Mesodermal cell (in vitro differentiated cells): ENCODE measurements at regions not wholly inside any gene's neighbourhood (a gene's known extent, or its start where the extent isn't known, plus 50 kb on each side); places are given as distances from the start of the nearest gene placed in this dataset.

Experiments used
- H3K27ac ChIP-seq: 2 replicates; pipeline ENCODE4 v1.7.0; 2013; ENCODE audit warnings: mild to moderate bottlenecking, low read depth, low read length, moderate library complexity; ENCODE audit not compliant: severe bottlenecking
- H3K36me3 ChIP-seq: 2 replicates; pipeline ENCODE4 v1.7.1; 2013; ENCODE audit warnings: mild to moderate bottlenecking, low read length, moderate library complexity; ENCODE audit not compliant: control insufficient read depth, insufficient read depth
- H3K4me1 ChIP-seq: one replicate; pipeline ENCODE4 v1.7.1; 2013; ENCODE audit warnings: mild to moderate bottlenecking, low read length; ENCODE audit not compliant: insufficient read depth, control insufficient read depth, poor library complexity, severe bottlenecking
- H3K4me3 ChIP-seq: 2 replicates; pipeline ENCODE4 v1.7.0; 2013; ENCODE audit warnings: low read length, control low read depth, mild to moderate bottlenecking; ENCODE audit not compliant: insufficient read depth, poor library complexity, severe bottlenecking; ENCODE audit errors: extremely low read depth
- H3K9me3 ChIP-seq: 2 replicates; pipeline ENCODE4 v1.7.1; 2013; ENCODE audit warnings: mild to moderate bottlenecking, low read length, moderate library complexity; ENCODE audit not compliant: control insufficient read depth
- WGBS, 2 experiments: methylation state at CpG; one replicate each; pipeline ENCODE4 v1.1.5; 2013; ENCODE audit warnings: missing lambda C conversion rate in 2 of 2; ENCODE audit not compliant: insufficient coverage in 2 of 2; 5-methylcytosine and 5-hydroxymethylcytosine counted together

DNA sequence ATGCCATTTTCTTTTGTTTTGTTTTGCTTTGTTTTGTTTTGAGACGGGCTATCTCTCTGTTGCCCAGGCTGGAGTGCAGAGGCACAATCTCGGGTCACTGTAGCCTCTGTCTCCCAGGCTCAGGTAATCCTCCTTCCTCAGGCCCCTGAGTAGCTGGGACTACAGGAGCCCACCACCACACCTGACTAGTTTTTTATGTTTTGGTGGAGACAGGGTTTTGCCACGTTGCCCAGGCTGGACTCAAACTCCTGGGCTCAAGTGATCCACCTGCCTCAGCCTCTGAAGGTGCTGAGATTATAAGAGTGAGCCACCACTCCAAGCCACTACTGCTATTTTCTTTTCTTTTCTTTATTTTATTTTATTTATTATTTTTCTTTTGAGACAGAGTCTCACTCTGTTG, 54.0 kb upstream of the S1PR3 start:
- H3K36me3 ChIP-seq: no peaks in the 10 kb centered on the region
- H3K9me3 ChIP-seq: no peaks in the 10 kb centered on the region
- H3K4me3 ChIP-seq: no peak overlapping the region
- 56 to 75% methylated on average over 2 of the region's 3 CpGs for WGBS, 2 experiments
- peaks cover 7% of the 10 kb centered on the region for H3K4me1 ChIP-seq
- no peak overlapping the region for H3K27ac ChIP-seq

DNA sequence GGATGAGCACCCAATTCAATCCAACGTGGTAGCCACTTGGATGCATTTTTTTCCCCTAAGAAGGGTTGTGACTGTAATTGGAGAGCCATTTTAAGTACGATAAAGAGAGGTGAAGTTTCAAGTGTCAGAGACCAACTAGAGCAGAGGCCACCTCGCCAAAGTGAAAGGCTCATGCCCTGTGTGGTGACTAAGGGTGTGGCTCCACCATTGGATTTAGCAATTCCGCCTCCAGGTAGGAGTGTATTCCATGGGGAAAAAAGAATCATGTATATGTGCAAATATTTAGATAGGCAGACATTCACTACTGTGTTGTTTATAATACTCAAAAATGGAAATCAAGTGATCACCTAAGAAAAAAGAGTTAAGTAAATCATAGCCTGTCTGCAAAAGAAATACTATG, 53.1 kb upstream of the S1PR3 start:
- H3K27ac ChIP-seq: no peak overlapping the region
- no peaks in the 10 kb centered on the region for H3K36me3 ChIP-seq
- H3K4me3 ChIP-seq: no peak overlapping the region
- peaks cover 4% of the 10 kb centered on the region for H3K4me1 ChIP-seq
- H3K9me3 ChIP-seq: no peaks in the 10 kb centered on the region
- WGBS, 2 experiments: 79 to 89% methylated on average over 3 of the region's 4 CpGs
